NCI-H1092 treated with DMSO at 0.1 percent for 48 hours (cell line): ENCODE measurements at regions not wholly inside any gene's neighbourhood (a gene's known extent, or its start where the extent isn't known, plus 50 kb on each side); places are given as distances from the start of the nearest gene placed in this dataset.

ENCODE experiments used
- DNase-seq: peaks from one replicate; lab custom pipeline; 2025; lab: John Stamatoyannopoulos, UW

GRCh38 chr10:71023704-71024283, 135.4 kb upstream of the PCBD1 start:
- DNase-seq = no peak

GRCh38 chr10:71024490-71024889, 136.1 kb upstream of the PCBD1 start:
- no peak for DNase-seq

- DNase-seq = no peak
Observed at GRCh38 chr10:71025535-71025934, 137.2 kb upstream of the PCBD1 start.

GRCh38 chr10:71028066-71028465, 139.7 kb upstream of the PCBD1 start:
- DNase-seq = peak; percentile 11

- DNase-seq = no peak
Observed at GRCh38 chr10:71029411-71029892, 141.1 kb upstream of the PCBD1 start.

- DNase-seq = no peak
Observed at GRCh38 chr10:71029907-71030306, 141.5 kb upstream of the PCBD1 start.

- DNase-seq = no peak
Observed at GRCh38 chr10:71031026-71031425, 142.7 kb upstream of the PCBD1 start.

- DNase-seq = no peak
Observed at GRCh38 chr10:71031603-71032002, 143.2 kb upstream of the PCBD1 start.

- DNase-seq = no peak
Observed at GRCh38 chr10:71032887-71033286, 144.5 kb upstream of the PCBD1 start.

GRCh38 chr10:71033396-71033980, 145.1 kb upstream of the PCBD1 start:
- DNase-seq = no peak

- no peak for DNase-seq
Observed at GRCh38 chr10:71035511-71036296, 147.3 kb upstream of the PCBD1 start.

- no peak for DNase-seq
Observed at GRCh38 chr10:71036297-71036966, 148.1 kb upstream of the PCBD1 start.

GRCh38 chr10:71038091-71038633, 149.8 kb upstream of the PCBD1 start:
- no peak for DNase-seq

GRCh38 chr10:71038921-71039320, 150.6 kb upstream of the PCBD1 start:
- no peak for DNase-seq

- DNase-seq = peak; percentile 32
Observed at GRCh38 chr10:71039551-71039950, 151.2 kb upstream of the PCBD1 start.

- peak; percentile 12 for DNase-seq
Observed at GRCh38 chr10:71040343-71040742, 152.0 kb upstream of the PCBD1 start.

- DNase-seq = no peak
Observed at GRCh38 chr10:71040846-71041605, 152.7 kb upstream of the PCBD1 start.

- no peak for DNase-seq
Observed at GRCh38 chr10:71042216-71042615, 153.9 kb upstream of the PCBD1 start.

GRCh38 chr10:71042699-71043098, 154.3 kb upstream of the PCBD1 start:
- DNase-seq = no peak

- DNase-seq = no peak
Observed at GRCh38 chr10:71043858-71044257, 155.5 kb upstream of the PCBD1 start.

GRCh38 chr10:71044720-71045119, 156.4 kb upstream of the PCBD1 start:
- DNase-seq = no peak
